WTC11 (cell line): ENCODE measurements at regions not wholly inside any gene's neighbourhood (a gene's known extent, or its start where the extent isn't known, plus 50 kb on each side); places are given as distances from the start of the nearest gene placed in this dataset.

ENCODE experiments used
- ATAC-seq: fragments of 200-7000 bp; cut with Tn5 transposase; 2 replicates; pipeline ENCODE4 v1.10.0; 2021; ENCODE audit warnings: mild to moderate bottlenecking, moderate library complexity
- CTCF ChIA-PET: fragments of 300-600 bp; sonication (Branson Sonifier 250); formaldehyde crosslinking; loops from one replicate; lab custom pipeline; 2021; ENCODE audit warnings: antibody characterized with exemption; lab: Charles Lee
- POLR2A ChIA-PET: fragments of 350-600 bp; sonication (Branson Sonifier 250); formaldehyde crosslinking; loops from one replicate; lab custom pipeline; 2021; ENCODE audit warnings: antibody characterized with exemption; lab: Charles Lee
- DNase-seq: peaks from one replicate; pipeline ENCODE4 v3.0.0; 2021; ENCODE audit warnings: low spot score
- H3K27ac Mint-ChIP-seq: 2 replicates; pipeline ENCODE4 v1.8.0; 2021; ENCODE audit warnings: mixed read lengths
- H3K27me3 Mint-ChIP-seq: 2 replicates; pipeline ENCODE4 v1.8.0; 2021; ENCODE audit warnings: low read depth, mild to moderate bottlenecking, moderate library complexity, mixed read lengths
- H3K36me3 Mint-ChIP-seq: 2 replicates; pipeline ENCODE4 v1.8.0; 2021; ENCODE audit warnings: mixed read lengths
- H3K4me1 Mint-ChIP-seq: 2 replicates; pipeline ENCODE4 v1.8.0; 2022; ENCODE audit warnings: mixed read lengths
- H3K4me3 Mint-ChIP-seq: 2 replicates; pipeline ENCODE4 v1.8.0; 2021; ENCODE audit warnings: mild to moderate bottlenecking, moderate library complexity, mixed read lengths
- H3K9me3 Mint-ChIP-seq: 2 replicates; pipeline ENCODE4 v1.8.0; 2021; ENCODE audit warnings: mixed read lengths
- ARID4B ChIP-seq: sonication (generic); formaldehyde crosslinking; IDR thresholded peaks from 2 replicates; pipeline ENCODE4 v1.8.0; 2023; ENCODE audit warnings: missing genetic modification reagents, mild to moderate bottlenecking, borderline replicate concordance
- ATF2 ChIP-seq: sonication (generic); formaldehyde crosslinking; IDR thresholded peaks from 2 replicates; pipeline ENCODE4 v1.8.1; 2022; ENCODE audit warnings: low read depth, missing genetic modification reagents, borderline replicate concordance
- E2F4 ChIP-seq: sonication (generic); formaldehyde crosslinking; IDR thresholded peaks from 2 replicates; pipeline ENCODE4 v1.8.1; 2022; ENCODE audit warnings: low read depth, mild to moderate bottlenecking, moderate library complexity, missing genetic modification reagents, borderline replicate concordance
- EMX1 ChIP-seq: fragments of 250-450 bp; sonication (Bioruptor Pico); IDR thresholded peaks from 2 replicates; pipeline ENCODE4 v1.8.0; 2021; ENCODE audit warnings: mild to moderate bottlenecking
- MYBL2 ChIP-seq: sonication (generic); formaldehyde crosslinking; IDR thresholded peaks from 2 replicates; pipeline ENCODE4 v1.8.1; 2023; ENCODE audit warnings: mild to moderate bottlenecking, moderate library complexity, missing genetic modification reagents
- NR1H2 ChIP-seq: sonication (generic); formaldehyde crosslinking; IDR thresholded peaks from 2 replicates; pipeline ENCODE4 v1.9.0; 2021; ENCODE audit warnings: mild to moderate bottlenecking, moderate library complexity, missing genetic modification reagents
- NR2C2 ChIP-seq: sonication (generic); formaldehyde crosslinking; IDR thresholded peaks from 2 replicates; pipeline ENCODE4 v1.8.0; 2022; ENCODE audit warnings: mild to moderate bottlenecking, missing genetic modification reagents
- RELA ChIP-seq: sonication (generic); formaldehyde crosslinking; IDR thresholded peaks from 2 replicates; pipeline ENCODE4 v1.8.1; 2022; ENCODE audit warnings: missing genetic modification reagents, mild to moderate bottlenecking, borderline replicate concordance
- RORB ChIP-seq: fragments of 250-450 bp; sonication (Bioruptor Pico); IDR thresholded peaks from 2 replicates; pipeline ENCODE4 v1.9.0; 2021; ENCODE audit warnings: mild to moderate bottlenecking
- SMAD3 ChIP-seq: sonication (generic); formaldehyde crosslinking; IDR thresholded peaks from 2 replicates; pipeline ENCODE4 v1.8.0; 2022; ENCODE audit warnings: missing genetic modification reagents, mild to moderate bottlenecking, borderline replicate concordance
- TCF7 ChIP-seq: sonication (generic); formaldehyde crosslinking; IDR thresholded peaks from 2 replicates; pipeline ENCODE4 v1.8.0; 2022; ENCODE audit warnings: mild to moderate bottlenecking, low read depth, missing genetic modification reagents, moderate library complexity
- TP53 ChIP-seq: sonication (generic); formaldehyde crosslinking; IDR thresholded peaks from 2 replicates; pipeline ENCODE4 v1.8.1; 2023; ENCODE audit warnings: mild to moderate bottlenecking, missing genetic modification reagents
- ZMAT4 ChIP-seq: fragments of 250-450 bp; sonication (Bioruptor Pico); IDR thresholded peaks from 2 replicates; pipeline ENCODE4 v1.9.0; 2021; ENCODE audit warnings: mild to moderate bottlenecking
- ZNF138 ChIP-seq: sonication (generic); formaldehyde crosslinking; conservative IDR thresholded peaks from 2 replicates; pipeline ENCODE4 v1.8.1; 2022; ENCODE audit warnings: mild to moderate bottlenecking, moderate library complexity, missing genetic modification reagents
- ZNF263 ChIP-seq: sonication (generic); formaldehyde crosslinking; IDR thresholded peaks from 2 replicates; pipeline ENCODE4 v1.8.1; 2022; ENCODE audit warnings: low read depth, mild to moderate bottlenecking, moderate library complexity, missing genetic modification reagents
- TF ChIP-seq, protein P1 (sequence below): sonication (generic); formaldehyde crosslinking; IDR thresholded peaks from 2 replicates; pipeline ENCODE4 v1.8.0; 2022; ENCODE audit warnings: mild to moderate bottlenecking, missing genetic modification reagents
- TF ChIP-seq, protein P2 (sequence below): sonication (generic); formaldehyde crosslinking; IDR thresholded peaks from 2 replicates; pipeline ENCODE4 v1.8.1; 2023; ENCODE audit warnings: mild to moderate bottlenecking, missing genetic modification reagents, moderate library complexity
- TF ChIP-seq, protein P3 (sequence below): fragments of 250-450 bp; sonication (Bioruptor Pico); IDR thresholded peaks from 2 replicates; pipeline ENCODE4 v1.8.0; 2021; ENCODE audit warnings: mild to moderate bottlenecking
- TF ChIP-seq, protein P4 (sequence below): fragments of 250-450 bp; sonication (Bioruptor Pico); IDR thresholded peaks from 2 replicates; pipeline ENCODE4 v1.9.0; 2021; ENCODE audit warnings: moderate library complexity, mild to moderate bottlenecking, inconsistent platforms, borderline replicate concordance
- TF ChIP-seq, protein P5 (sequence below): sonication (generic); formaldehyde crosslinking; conservative IDR thresholded peaks from 2 replicates; pipeline ENCODE4 v1.8.1; 2022; ENCODE audit warnings: mild to moderate bottlenecking, missing genetic modification reagents

DNA sequence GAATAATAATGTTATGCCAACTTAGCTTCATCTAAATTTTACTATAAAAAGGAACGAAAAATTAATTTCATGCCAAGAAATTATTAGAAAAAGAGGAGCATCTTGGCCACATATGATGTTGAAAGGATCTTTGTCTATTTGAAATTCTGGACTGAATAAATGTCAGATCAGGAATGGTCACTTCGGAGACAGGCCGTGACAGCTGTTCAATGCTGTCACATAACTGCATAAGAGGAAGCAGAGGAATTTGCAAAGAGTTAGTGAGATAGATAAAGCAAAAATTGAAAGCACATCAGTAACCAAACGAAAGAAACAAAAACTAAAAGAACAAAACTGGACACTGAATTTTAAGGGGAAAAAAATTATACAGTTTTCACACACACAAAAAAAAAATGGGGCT, 100.9 kb downstream of the GASK1B start:
- DNase-seq (no peak), ATAC-seq (no peak)
- H3K9me3 Mint-ChIP-seq, result no peaks in the 10 kb centered on the region
- no peaks in the 10 kb centered on the region for H3K4me1 Mint-ChIP-seq
- no peaks in the 10 kb centered on the region for H3K27me3 Mint-ChIP-seq
- H3K4me3 Mint-ChIP-seq, result no peak overlapping the region
- no peak for TF ChIP-seq SMAD3 (CRISPR knock-in tag)
- no peak for TF ChIP-seq TCF7 (CRISPR knock-in tag)
- no peak for TF ChIP-seq ARID4B (CRISPR knock-in tag)
- TF ChIP-seq, protein P1, sequence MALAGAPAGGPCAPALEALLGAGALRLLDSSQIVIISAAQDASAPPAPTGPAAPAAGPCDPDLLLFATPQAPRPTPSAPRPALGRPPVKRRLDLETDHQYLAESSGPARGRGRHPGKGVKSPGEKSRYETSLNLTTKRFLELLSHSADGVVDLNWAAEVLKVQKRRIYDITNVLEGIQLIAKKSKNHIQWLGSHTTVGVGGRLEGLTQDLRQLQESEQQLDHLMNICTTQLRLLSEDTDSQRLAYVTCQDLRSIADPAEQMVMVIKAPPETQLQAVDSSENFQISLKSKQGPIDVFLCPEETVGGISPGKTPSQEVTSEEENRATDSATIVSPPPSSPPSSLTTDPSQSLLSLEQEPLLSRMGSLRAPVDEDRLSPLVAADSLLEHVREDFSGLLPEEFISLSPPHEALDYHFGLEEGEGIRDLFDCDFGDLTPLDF, result no peak
- TF ChIP-seq, protein P2, sequence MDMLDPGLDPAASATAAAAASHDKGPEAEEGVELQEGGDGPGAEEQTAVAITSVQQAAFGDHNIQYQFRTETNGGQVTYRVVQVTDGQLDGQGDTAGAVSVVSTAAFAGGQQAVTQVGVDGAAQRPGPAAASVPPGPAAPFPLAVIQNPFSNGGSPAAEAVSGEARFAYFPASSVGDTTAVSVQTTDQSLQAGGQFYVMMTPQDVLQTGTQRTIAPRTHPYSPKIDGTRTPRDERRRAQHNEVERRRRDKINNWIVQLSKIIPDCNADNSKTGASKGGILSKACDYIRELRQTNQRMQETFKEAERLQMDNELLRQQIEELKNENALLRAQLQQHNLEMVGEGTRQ (CRISPR knock-in tag), result no peak
- TF ChIP-seq, protein P3, sequence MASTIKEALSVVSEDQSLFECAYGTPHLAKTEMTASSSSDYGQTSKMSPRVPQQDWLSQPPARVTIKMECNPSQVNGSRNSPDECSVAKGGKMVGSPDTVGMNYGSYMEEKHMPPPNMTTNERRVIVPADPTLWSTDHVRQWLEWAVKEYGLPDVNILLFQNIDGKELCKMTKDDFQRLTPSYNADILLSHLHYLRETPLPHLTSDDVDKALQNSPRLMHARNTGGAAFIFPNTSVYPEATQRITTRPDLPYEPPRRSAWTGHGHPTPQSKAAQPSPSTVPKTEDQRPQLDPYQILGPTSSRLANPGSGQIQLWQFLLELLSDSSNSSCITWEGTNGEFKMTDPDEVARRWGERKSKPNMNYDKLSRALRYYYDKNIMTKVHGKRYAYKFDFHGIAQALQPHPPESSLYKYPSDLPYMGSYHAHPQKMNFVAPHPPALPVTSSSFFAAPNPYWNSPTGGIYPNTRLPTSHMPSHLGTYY (CRISPR knock-in tag), result no peak
- TF ChIP-seq, protein P4, sequence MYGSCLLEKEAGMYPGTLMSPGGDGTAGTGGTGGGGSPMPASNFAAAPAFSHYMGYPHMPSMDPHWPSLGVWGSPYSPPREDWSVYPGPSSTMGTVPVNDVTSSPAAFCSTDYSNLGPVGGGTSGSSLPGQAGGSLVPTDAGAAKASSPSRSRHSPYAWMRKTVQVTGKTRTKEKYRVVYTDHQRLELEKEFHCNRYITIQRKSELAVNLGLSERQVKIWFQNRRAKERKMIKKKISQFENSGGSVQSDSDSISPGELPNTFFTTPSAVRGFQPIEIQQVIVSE, result no peak
- TF ChIP-seq NR2C2 (CRISPR knock-in tag), result no peak
- TF ChIP-seq EMX1 (CRISPR knock-in tag), result no peak
- TF ChIP-seq, protein P5, sequence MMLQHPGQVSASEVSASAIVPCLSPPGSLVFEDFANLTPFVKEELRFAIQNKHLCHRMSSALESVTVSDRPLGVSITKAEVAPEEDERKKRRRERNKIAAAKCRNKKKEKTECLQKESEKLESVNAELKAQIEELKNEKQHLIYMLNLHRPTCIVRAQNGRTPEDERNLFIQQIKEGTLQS (CRISPR knock-in tag), result no peak
- TF ChIP-seq ZMAT4 (CRISPR knock-in tag), result no peak
- no peak for TF ChIP-seq TP53 (CRISPR knock-in tag)
- TF ChIP-seq ATF2 (CRISPR knock-in tag), result no peak
- no peak for TF ChIP-seq ZNF263
- no peak for TF ChIP-seq ZNF138 (CRISPR knock-in tag)
- TF ChIP-seq RELA (CRISPR knock-in tag), result no peak
- TF ChIP-seq E2F4 (CRISPR knock-in tag), result no peak
- TF ChIP-seq NR1H2 (CRISPR knock-in tag), result no peak
- TF ChIP-seq RORB (CRISPR knock-in tag), result no peak
- TF ChIP-seq MYBL2 (CRISPR knock-in tag), result no peak
- CTCF ChIA-PET, result no interaction called here
- POLR2A ChIA-PET, result no interaction called here
- no peak overlapping the region for H3K27ac Mint-ChIP-seq
- H3K36me3 Mint-ChIP-seq, result no peaks in the 10 kb centered on the region
